GM12865 (cell line): ENCODE measurements at regions not wholly inside any gene's neighbourhood (a gene's known extent, or its start where the extent isn't known, plus 50 kb on each side); places are given as distances from the start of the nearest gene placed in this dataset.

Experiments
- DNase-seq: peaks from one replicate; pipeline ENCODE4 v3.0.0; 2010; ENCODE audit warnings: low read depth
- H3K4me3 ChIP-seq: 2 replicates; pipeline ENCODE4 v1.5.1; 2011; ENCODE audit warnings: mild to moderate bottlenecking, low read depth, low read length, control low read depth
- TF ChIP-seq, protein P1 (sequence below): IDR thresholded peaks from 2 replicates; pipeline ENCODE4 v1.5.1; 2011; ENCODE audit warnings: low read length, control low read depth, low read depth, inconsistent platforms; ENCODE audit not compliant: insufficient read depth; ENCODE audit errors: missing control alignments

- DNase-seq: no peak
- TF ChIP-seq, protein P1, sequence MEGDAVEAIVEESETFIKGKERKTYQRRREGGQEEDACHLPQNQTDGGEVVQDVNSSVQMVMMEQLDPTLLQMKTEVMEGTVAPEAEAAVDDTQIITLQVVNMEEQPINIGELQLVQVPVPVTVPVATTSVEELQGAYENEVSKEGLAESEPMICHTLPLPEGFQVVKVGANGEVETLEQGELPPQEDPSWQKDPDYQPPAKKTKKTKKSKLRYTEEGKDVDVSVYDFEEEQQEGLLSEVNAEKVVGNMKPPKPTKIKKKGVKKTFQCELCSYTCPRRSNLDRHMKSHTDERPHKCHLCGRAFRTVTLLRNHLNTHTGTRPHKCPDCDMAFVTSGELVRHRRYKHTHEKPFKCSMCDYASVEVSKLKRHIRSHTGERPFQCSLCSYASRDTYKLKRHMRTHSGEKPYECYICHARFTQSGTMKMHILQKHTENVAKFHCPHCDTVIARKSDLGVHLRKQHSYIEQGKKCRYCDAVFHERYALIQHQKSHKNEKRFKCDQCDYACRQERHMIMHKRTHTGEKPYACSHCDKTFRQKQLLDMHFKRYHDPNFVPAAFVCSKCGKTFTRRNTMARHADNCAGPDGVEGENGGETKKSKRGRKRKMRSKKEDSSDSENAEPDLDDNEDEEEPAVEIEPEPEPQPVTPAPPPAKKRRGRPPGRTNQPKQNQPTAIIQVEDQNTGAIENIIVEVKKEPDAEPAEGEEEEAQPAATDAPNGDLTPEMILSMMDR: no peak
These were observed 217.6 kb downstream of the KBTBD8 start for GRCh38 chr3:67215690-67216089.

GRCh38 chr3:67227030-67227429 is 228.9 kb downstream of the KBTBD8 start:
- H3K4me3 ChIP-seq: no peak overlapping the region
- no peak for DNase-seq
- TF ChIP-seq, protein P1: no peak

More at GRCh38 chr3:67215690-67216089, 217.6 kb downstream of the KBTBD8 start:
- no peak overlapping the region for H3K4me3 ChIP-seq

- H3K4me3 ChIP-seq: no peak overlapping the region
- TF ChIP-seq, protein P1: no peak
- DNase-seq: no peak
These were observed 230.0 kb downstream of the KBTBD8 start for GRCh38 chr3:67228136-67228535.

- no peak for DNase-seq
- TF ChIP-seq, protein P1: no peak
- no peak overlapping the region for H3K4me3 ChIP-seq
These were observed 234.5 kb downstream of the KBTBD8 start for GRCh38 chr3:67232642-67233041.

- no peak overlapping the region for H3K4me3 ChIP-seq
- DNase-seq: no peak
- TF ChIP-seq, protein P1: no peak
These were observed 241.2 kb downstream of the KBTBD8 start for GRCh38 chr3:67239353-67239752.

GRCh38 chr3:67241084-67241483 is 243.0 kb downstream of the KBTBD8 start:
- DNase-seq: no peak
- TF ChIP-seq, protein P1: no peak
- H3K4me3 ChIP-seq: no peak overlapping the region

- DNase-seq: no peak
- H3K4me3 ChIP-seq: no peak overlapping the region
- TF ChIP-seq, protein P1: no peak
These were observed 246.0 kb downstream of the KBTBD8 start for GRCh38 chr3:67244130-67244529.
